ENCODE measurements at regions not wholly inside any gene's neighbourhood (a gene's known extent, or its start where the extent isn't known, plus 50 kb on each side); places are given as distances from the start of the nearest gene placed in this dataset.

DNA sequence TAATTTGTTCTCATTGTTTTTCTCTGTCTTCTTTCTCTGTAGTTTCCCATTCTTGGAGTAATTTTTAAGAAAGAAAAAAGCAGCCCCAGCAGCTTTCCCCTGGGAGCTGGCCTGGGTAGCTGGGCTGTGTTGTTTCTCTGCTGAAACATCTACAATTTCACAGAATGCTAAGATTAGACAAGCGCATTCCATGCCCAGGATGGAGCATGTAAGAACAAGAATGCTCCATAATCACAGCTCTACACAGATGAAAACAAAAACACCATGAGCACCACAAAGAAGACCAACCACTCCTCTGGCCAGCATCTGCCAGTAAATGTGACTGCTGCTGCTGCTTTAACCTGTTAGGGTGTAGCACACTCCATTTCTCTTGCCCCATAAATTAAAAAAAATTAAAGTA lies 239.2 kb upstream of the SLITRK1 start:
- no peak overlapping the region for H3K4me2 ChIP-seq (ENCODE audit: low read length)
- no peaks in the 10 kb centered on the region for H3K4me1 ChIP-seq (ENCODE audit: control insufficient read depth, low read length)
- H3K4me3 ChIP-seq (ENCODE audit: low read length), result no peak overlapping the region
- no peaks in the 10 kb centered on the region for H3K9me2 ChIP-seq (replicated peaks; ENCODE audit: control insufficient read depth, low read length)
- H3K9me3 ChIP-seq (ENCODE audit: control insufficient read depth, insufficient read depth, low read length), result no peaks in the 10 kb centered on the region
- H4K20me1 ChIP-seq (ENCODE audit: control insufficient read depth, insufficient read depth, low read depth, low read length), result no peaks in the 10 kb centered on the region
- H3F3A ChIP-seq (ENCODE audit: control insufficient read depth, insufficient read depth), result no peaks in the 10 kb centered on the region
- H3K79me2 ChIP-seq (ENCODE audit: control insufficient read depth, low read length), result no peaks in the 10 kb centered on the region
- H3K27me3 ChIP-seq (ENCODE audit: control insufficient read depth, low read length), result no peaks in the 10 kb centered on the region
- H3K36me3 ChIP-seq (ENCODE audit: control insufficient read depth, low read length), result no peaks in the 10 kb centered on the region
- H3K27ac ChIP-seq (ENCODE audit: low read depth, low read length), result no peak overlapping the region
- no peak for TF ChIP-seq EZH2phosphoT487 (IDR thresholded peaks at IDR 0.05; ENCODE audit: borderline replicate concordance, low read length)
- TF ChIP-seq, protein P1, sequence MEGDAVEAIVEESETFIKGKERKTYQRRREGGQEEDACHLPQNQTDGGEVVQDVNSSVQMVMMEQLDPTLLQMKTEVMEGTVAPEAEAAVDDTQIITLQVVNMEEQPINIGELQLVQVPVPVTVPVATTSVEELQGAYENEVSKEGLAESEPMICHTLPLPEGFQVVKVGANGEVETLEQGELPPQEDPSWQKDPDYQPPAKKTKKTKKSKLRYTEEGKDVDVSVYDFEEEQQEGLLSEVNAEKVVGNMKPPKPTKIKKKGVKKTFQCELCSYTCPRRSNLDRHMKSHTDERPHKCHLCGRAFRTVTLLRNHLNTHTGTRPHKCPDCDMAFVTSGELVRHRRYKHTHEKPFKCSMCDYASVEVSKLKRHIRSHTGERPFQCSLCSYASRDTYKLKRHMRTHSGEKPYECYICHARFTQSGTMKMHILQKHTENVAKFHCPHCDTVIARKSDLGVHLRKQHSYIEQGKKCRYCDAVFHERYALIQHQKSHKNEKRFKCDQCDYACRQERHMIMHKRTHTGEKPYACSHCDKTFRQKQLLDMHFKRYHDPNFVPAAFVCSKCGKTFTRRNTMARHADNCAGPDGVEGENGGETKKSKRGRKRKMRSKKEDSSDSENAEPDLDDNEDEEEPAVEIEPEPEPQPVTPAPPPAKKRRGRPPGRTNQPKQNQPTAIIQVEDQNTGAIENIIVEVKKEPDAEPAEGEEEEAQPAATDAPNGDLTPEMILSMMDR (IDR thresholded peaks at IDR 0.05; ENCODE audit: low read depth, low read length, poor library complexity, severe bottlenecking), result no peak

DNA sequence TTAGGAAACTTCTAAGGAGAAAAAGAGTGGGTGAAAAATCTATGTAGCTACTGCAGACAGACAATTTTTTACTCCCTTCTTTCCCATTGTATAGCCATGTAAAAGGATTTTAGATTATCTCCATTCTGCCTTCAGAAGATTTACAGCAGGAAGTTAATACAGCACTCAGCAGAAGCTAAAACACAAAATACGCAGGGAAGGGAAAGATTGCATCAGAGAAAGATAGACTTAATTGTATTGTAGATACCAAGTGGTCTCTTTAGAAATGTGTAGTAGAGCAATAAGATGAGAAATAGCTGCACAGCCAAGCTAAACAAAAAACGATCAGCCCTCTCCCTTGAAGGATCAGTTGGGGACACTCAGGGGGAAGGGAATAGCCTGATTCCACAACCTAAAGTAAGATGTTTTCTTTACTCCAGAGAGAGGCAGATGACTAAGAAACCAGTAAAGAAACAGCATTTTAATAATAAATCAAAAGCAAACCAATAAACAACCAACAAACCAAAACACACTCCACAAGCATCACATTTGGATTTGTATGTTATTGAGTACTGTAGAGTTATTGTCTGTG lies 236.7 kb upstream of the SLITRK1 start:
- no peaks in the 10 kb centered on the region for H3K4me1 ChIP-seq (ENCODE audit: control insufficient read depth, low read length)
- no peaks in the 10 kb centered on the region for H3K27me3 ChIP-seq (ENCODE audit: control insufficient read depth, low read length)
- no peaks in the 10 kb centered on the region for H3K9me3 ChIP-seq (ENCODE audit: control insufficient read depth, insufficient read depth, low read length)
- no peaks in the 10 kb centered on the region for H3K79me2 ChIP-seq (ENCODE audit: control insufficient read depth, low read length)
- no peaks in the 10 kb centered on the region for H3K9me2 ChIP-seq (replicated peaks; ENCODE audit: control insufficient read depth, low read length)
- no peak for TF ChIP-seq EZH2phosphoT487 (IDR thresholded peaks at IDR 0.05; ENCODE audit: borderline replicate concordance, low read length)
- TF ChIP-seq, protein P1 (IDR thresholded peaks at IDR 0.05; ENCODE audit: low read depth, low read length, poor library complexity, severe bottlenecking), result no peak
- no peaks in the 10 kb centered on the region for H3K36me3 ChIP-seq (ENCODE audit: control insufficient read depth, low read length)
- H3K4me3 ChIP-seq (ENCODE audit: low read length), result no peak overlapping the region
- no peak overlapping the region for H3K4me2 ChIP-seq (ENCODE audit: low read length)
- no peak overlapping the region for H3K27ac ChIP-seq (ENCODE audit: low read depth, low read length)
- no peaks in the 10 kb centered on the region for H4K20me1 ChIP-seq (ENCODE audit: control insufficient read depth, insufficient read depth, low read depth, low read length)
- H3F3A ChIP-seq (ENCODE audit: control insufficient read depth, insufficient read depth), result no peaks in the 10 kb centered on the region

DNA sequence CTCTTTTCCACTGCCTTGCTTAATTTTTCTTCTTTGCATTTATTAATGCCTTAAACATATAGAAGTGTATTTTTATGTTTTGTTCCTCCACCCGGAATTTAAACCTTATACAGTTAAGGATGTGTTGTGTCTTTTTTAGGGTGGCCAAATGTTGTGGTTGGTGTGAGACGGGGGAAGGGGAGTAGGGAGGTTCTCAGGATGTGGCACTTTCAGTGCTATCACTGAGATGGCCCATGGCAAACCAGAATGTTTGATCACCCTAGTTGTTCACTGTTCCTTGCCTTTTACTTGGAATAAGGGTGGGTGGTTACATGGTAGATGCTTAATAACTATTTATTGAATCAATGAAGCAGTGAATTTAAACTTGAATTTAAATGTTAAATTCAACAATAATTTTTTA lies 216.0 kb upstream of the SLITRK1 start:
- H3K4me1 ChIP-seq (ENCODE audit: control insufficient read depth, low read length), result no peaks in the 10 kb centered on the region
- no peaks in the 10 kb centered on the region for H3K27me3 ChIP-seq (ENCODE audit: control insufficient read depth, low read length)
- no peaks in the 10 kb centered on the region for H3K36me3 ChIP-seq (ENCODE audit: control insufficient read depth, low read length)
- H3F3A ChIP-seq (ENCODE audit: control insufficient read depth, insufficient read depth), result no peaks in the 10 kb centered on the region
- H3K4me2 ChIP-seq (ENCODE audit: low read length), result no peak overlapping the region
- no peak overlapping the region for H3K4me3 ChIP-seq (ENCODE audit: low read length)
- no peak overlapping the region for H3K27ac ChIP-seq (ENCODE audit: low read depth, low read length)
- H3K9me3 ChIP-seq (ENCODE audit: control insufficient read depth, insufficient read depth, low read length), result no peaks in the 10 kb centered on the region
- H3K79me2 ChIP-seq (ENCODE audit: control insufficient read depth, low read length), result no peaks in the 10 kb centered on the region
- no peaks in the 10 kb centered on the region for H3K9me2 ChIP-seq (replicated peaks; ENCODE audit: control insufficient read depth, low read length)
- no peaks in the 10 kb centered on the region for H4K20me1 ChIP-seq (ENCODE audit: control insufficient read depth, insufficient read depth, low read depth, low read length)
- TF ChIP-seq, protein P1 (IDR thresholded peaks at IDR 0.05; ENCODE audit: low read depth, low read length, poor library complexity, severe bottlenecking), result no peak
- no peak for TF ChIP-seq EZH2phosphoT487 (IDR thresholded peaks at IDR 0.05; ENCODE audit: borderline replicate concordance, low read length)

Data from DOHH2 (cell line).